Type B pancreatic cell (in vitro differentiated cells): ENCODE measurements at regions not wholly inside any gene's neighbourhood (a gene's known extent, or its start where the extent isn't known, plus 50 kb on each side); places are given as distances from the start of the nearest gene placed in this dataset.
"Not testable (repeated sequence)": the region's sequence is repeated elsewhere in the genome, so short reads cannot be mapped to it uniquely, and the experiment has no call there.

Experiments
- DNase-seq: peaks from one replicate; pipeline ENCODE4 v3.0.0; 2021; ENCODE audit warnings: mixed read lengths; ENCODE audit not compliant: unreplicated experiment; ENCODE audit errors: extremely low spot score
- H3K27ac Mint-ChIP-seq: 2 replicates; pipeline ENCODE4 v1.8.0; 2021; ENCODE audit warnings: mild to moderate bottlenecking, mixed read lengths
- H3K27me3 Mint-ChIP-seq: 2 replicates; pipeline ENCODE4 v1.8.0; 2021; ENCODE audit warnings: mixed read lengths
- H3K36me3 Mint-ChIP-seq: 2 replicates; pipeline ENCODE4 v1.8.0; 2021; ENCODE audit warnings: mixed read lengths
- H3K4me1 Mint-ChIP-seq: one replicate; pipeline ENCODE4 v1.8.0; 2021; ENCODE audit warnings: mixed read lengths; ENCODE audit not compliant: unreplicated experiment
- H3K4me3 Mint-ChIP-seq: 2 replicates; pipeline ENCODE4 v1.8.0; 2021; ENCODE audit warnings: mild to moderate bottlenecking, mixed read lengths
- H3K9me3 Mint-ChIP-seq: 2 replicates; pipeline ENCODE4 v1.8.0; 2021; ENCODE audit warnings: mixed read lengths
- CTCF ChIP-seq: fragments of 200-600 bp; sonication (generic); conservative IDR thresholded peaks from 2 replicates; pipeline ENCODE4 v1.5.0; 2021; ENCODE audit warnings: antibody characterized with exemption, mild to moderate bottlenecking

GRCh38 chr2:31802711-31803110 is 208.1 kb downstream of the MEMO1 start:
- TF ChIP-seq CTCF: no peak
- H3K4me1 Mint-ChIP-seq: no peaks in the 10 kb centered on the region

GRCh38 chr2:31799282-31799681 is 211.5 kb downstream of the MEMO1 start:
- DNase-seq, H3K4me1 Mint-ChIP-seq, H3K4me3 Mint-ChIP-seq, H3K27ac Mint-ChIP-seq, H3K9me3 Mint-ChIP-seq, H3K36me3 Mint-ChIP-seq, H3K27me3 Mint-ChIP-seq: not testable (repeated sequence)

More at GRCh38 chr2:31802711-31803110, 208.1 kb downstream of the MEMO1 start:
- H3K27me3 Mint-ChIP-seq: no peaks in the 10 kb centered on the region
- no peak overlapping the region for H3K27ac Mint-ChIP-seq
- DNase-seq: no peak
- H3K36me3 Mint-ChIP-seq: no peaks in the 10 kb centered on the region
- no peaks in the 10 kb centered on the region for H3K9me3 Mint-ChIP-seq
- no peak overlapping the region for H3K4me3 Mint-ChIP-seq

- no peak for DNase-seq
- Mint-ChIP-seq H3K27ac (no peak overlapping the region), H3K4me3 (no peak overlapping the region), H3K27me3 (peaks cover 16% of the 10 kb centered on the region), H3K4me1 (no peaks in the 10 kb centered on the region), H3K36me3 (no peaks in the 10 kb centered on the region), H3K9me3 (no peaks in the 10 kb centered on the region)
- TF ChIP-seq CTCF: no peak
These were observed 207.5 kb upstream of the SRD5A2 start for GRCh38 chr2:31788273-31788672.

- Mint-ChIP-seq H3K36me3 (no peaks in the 10 kb centered on the region), H3K27me3 (peaks cover 11% of the 10 kb centered on the region), H3K9me3 (no peaks in the 10 kb centered on the region), H3K4me3 (no peak overlapping the region), H3K4me1 (no peaks in the 10 kb centered on the region), H3K27ac (no peak overlapping the region)
- no peak for TF ChIP-seq CTCF
- DNase-seq: no peak
These were observed 205.1 kb upstream of the SRD5A2 start for GRCh38 chr2:31785876-31786275.

- Mint-ChIP-seq H3K36me3 (no peaks in the 10 kb centered on the region), H3K9me3 (no peaks in the 10 kb centered on the region), H3K4me3 (no peak overlapping the region), H3K27ac (no peak overlapping the region), H3K27me3 (peaks cover 10% of the 10 kb centered on the region), H3K4me1 (no peaks in the 10 kb centered on the region)
- no peak for DNase-seq
- TF ChIP-seq CTCF: no peak
These were observed 204.1 kb upstream of the SRD5A2 start for GRCh38 chr2:31784868-31785267.

- H3K4me3 Mint-ChIP-seq, H3K27me3 Mint-ChIP-seq, H3K9me3 Mint-ChIP-seq, H3K4me1 Mint-ChIP-seq, H3K27ac Mint-ChIP-seq, DNase-seq, H3K36me3 Mint-ChIP-seq: not testable (repeated sequence)
These were observed 202.8 kb upstream of the SRD5A2 start for GRCh38 chr2:31783446-31784091.

GRCh38 chr2:31778153-31778552 is 197.4 kb upstream of the SRD5A2 start:
- no peak for DNase-seq
- H3K36me3 Mint-ChIP-seq: no peaks in the 10 kb centered on the region
- no peaks in the 10 kb centered on the region for H3K27me3 Mint-ChIP-seq
- H3K4me1 Mint-ChIP-seq: no peaks in the 10 kb centered on the region
- H3K4me3 Mint-ChIP-seq: no peak overlapping the region
- H3K27ac Mint-ChIP-seq: no peak overlapping the region
- no peak for TF ChIP-seq CTCF
- no peaks in the 10 kb centered on the region for H3K9me3 Mint-ChIP-seq
